ENCODE measurements at regions not wholly inside any gene's neighbourhood (a gene's known extent, or its start where the extent isn't known, plus 50 kb on each side); places are given as distances from the start of the nearest gene placed in this dataset.

GRCh38 chr17:77456271-77456950, 315.6 kb downstream of the SEC14L1 start:
- DNase-seq (ENCODE audit: low spot score), result no peak
- no peak overlapping the region for H3K14ac ChIP-seq (ENCODE audit: low read length)
- no peak overlapping the region for H3K4me2 ChIP-seq (ENCODE audit: insufficient read depth, low read length, poor library complexity, severe bottlenecking)
- H3K27me3 ChIP-seq (ENCODE audit: control insufficient read depth in 3 of 3, insufficient read depth in 3 of 3, low read depth in 1 of 3, low read length in 3 of 3), result no peaks in the 10 kb centered on the region
- no peak overlapping the region for H3K9ac ChIP-seq (ENCODE audit: low read depth, low read length, poor library complexity)
- no peak overlapping the region for H4K8ac ChIP-seq (ENCODE audit: low read depth, low read length)
- no peak overlapping the region for H3K27ac ChIP-seq (replicated peaks; ENCODE audit: low read length)
- peak overlapping the region; percentile 68 for H2BK5ac ChIP-seq (ENCODE audit: low read length)
- H2AFZ ChIP-seq (ENCODE audit: low read length), result no peak overlapping the region
- H4K91ac ChIP-seq (ENCODE audit: low read depth, low read length, poor library complexity), result no peak overlapping the region
- peaks cover 8 to 34% of the 10 kb centered on the region in 2 donors for H3K36me3 ChIP-seq (replicated peaks in 1 of 2; ENCODE audit: control insufficient read depth in 2 of 2, insufficient read depth in 2 of 2, low read length in 2 of 2)
- H2BK15ac ChIP-seq (ENCODE audit: low read length), result no peak overlapping the region
- no peak overlapping the region for H3K4ac ChIP-seq (ENCODE audit: low read length)
- H3K4me1 ChIP-seq (ENCODE audit: control insufficient read depth in 2 of 2, insufficient read depth in 1 of 2, low read depth in 1 of 2, low read length in 2 of 2), result peaks cover 28 to 41% of the 10 kb centered on the region in 2 donors
- no peak overlapping the region for H2BK12ac ChIP-seq (ENCODE audit: low read length)
- WGBS, 2 donors (ENCODE audit: extremely low coverage in 2 of 2, insufficient read length in 2 of 2, insufficient replicate concordance in 1 of 2), result no CpG with 5 or more reads among the region's 18 CpGs
- peaks cover 25% of the 10 kb centered on the region for H3K79me1 ChIP-seq (ENCODE audit: low read depth, low read length)
- peak overlapping the region; percentile 49 for H2AK5ac ChIP-seq (ENCODE audit: low read depth, low read length)
- H3K23ac ChIP-seq (ENCODE audit: low read depth, low read length, poor library complexity), result no peak overlapping the region
- no peak overlapping the region for H3K4me3 ChIP-seq (ENCODE audit: low read length in 2 of 2)
- H2BK120ac ChIP-seq (ENCODE audit: low read depth, low read length), result peak overlapping the region; percentile 30
- no peaks in the 10 kb centered on the region for H3K9me3 ChIP-seq (replicated peaks in 1 of 2; ENCODE audit: control insufficient read depth in 2 of 2, insufficient read depth in 1 of 2, low read depth in 1 of 2, low read length in 2 of 2)
- H3K18ac ChIP-seq (ENCODE audit: low read length), result peak overlapping the region; percentile 90

- H3K4ac ChIP-seq (ENCODE audit: low read length), result no peak overlapping the region
- H3K18ac ChIP-seq (ENCODE audit: low read length), result no peak overlapping the region
- H3K9me3 ChIP-seq (replicated peaks in 1 of 2; ENCODE audit: control insufficient read depth in 2 of 2, insufficient read depth in 1 of 2, low read depth in 1 of 2, low read length in 2 of 2), result no peaks in the 10 kb centered on the region
- no peak overlapping the region for H4K91ac ChIP-seq (ENCODE audit: low read depth, low read length, poor library complexity)
- no peak overlapping the region for H4K8ac ChIP-seq (ENCODE audit: low read depth, low read length)
- no peak overlapping the region for H2AFZ ChIP-seq (ENCODE audit: low read length)
- no peak overlapping the region for H2BK120ac ChIP-seq (ENCODE audit: low read depth, low read length)
- no peak overlapping the region for H3K23ac ChIP-seq (ENCODE audit: low read depth, low read length, poor library complexity)
- H2AK5ac ChIP-seq (ENCODE audit: low read depth, low read length), result no peak overlapping the region
- peaks cover 25% of the 10 kb centered on the region for H3K79me1 ChIP-seq (ENCODE audit: low read depth, low read length)
- no peak overlapping the region for H3K9ac ChIP-seq (ENCODE audit: low read depth, low read length, poor library complexity)
- H2BK5ac ChIP-seq (ENCODE audit: low read length), result peak overlapping the region; percentile 2
- H2BK12ac ChIP-seq (ENCODE audit: low read length), result no peak overlapping the region
- no peak for DNase-seq (ENCODE audit: low spot score)
- no peak overlapping the region for H3K4me2 ChIP-seq (ENCODE audit: insufficient read depth, low read length, poor library complexity, severe bottlenecking)
- peaks cover 8 to 34% of the 10 kb centered on the region in 2 donors for H3K36me3 ChIP-seq (replicated peaks in 1 of 2; ENCODE audit: control insufficient read depth in 2 of 2, insufficient read depth in 2 of 2, low read length in 2 of 2)
- whole genome bisulfite sequencing, 2 donors (ENCODE audit: extremely low coverage in 2 of 2, insufficient read length in 2 of 2, insufficient replicate concordance in 1 of 2), result no CpG with 5 or more reads among the region's 18 CpGs
- H3K27me3 ChIP-seq (ENCODE audit: control insufficient read depth in 3 of 3, insufficient read depth in 3 of 3, low read depth in 1 of 3, low read length in 3 of 3), result no peaks in the 10 kb centered on the region
- H3K27ac ChIP-seq (replicated peaks; ENCODE audit: low read length), result no peak overlapping the region
- H3K14ac ChIP-seq (ENCODE audit: low read length), result no peak overlapping the region
- H3K4me3 ChIP-seq (ENCODE audit: low read length in 2 of 2), result no peak overlapping the region
- H2BK15ac ChIP-seq (ENCODE audit: low read length), result no peak overlapping the region
- peaks cover 34 to 44% of the 10 kb centered on the region in 2 donors for H3K4me1 ChIP-seq (ENCODE audit: control insufficient read depth in 2 of 2, insufficient read depth in 1 of 2, low read depth in 1 of 2, low read length in 2 of 2)
Observed at GRCh38 chr17:77456951-77457548, 316.3 kb downstream of the SEC14L1 start.

GRCh38 chr17:77457572-77458201, 316.9 kb downstream of the SEC14L1 start:
- no peak overlapping the region for H3K9ac ChIP-seq (ENCODE audit: low read depth, low read length, poor library complexity)
- H2BK120ac ChIP-seq (ENCODE audit: low read depth, low read length), result no peak overlapping the region
- H2BK15ac ChIP-seq (ENCODE audit: low read length), result peak overlapping the region; percentile 22
- no peak overlapping the region for H2AFZ ChIP-seq (ENCODE audit: low read length)
- no peak overlapping the region for H3K23ac ChIP-seq (ENCODE audit: low read depth, low read length, poor library complexity)
- H3K27ac ChIP-seq (replicated peaks; ENCODE audit: low read length), result no peak overlapping the region
- no peak overlapping the region for H4K91ac ChIP-seq (ENCODE audit: low read depth, low read length, poor library complexity)
- no CpG with 5 or more reads among the region's 14 CpGs for WGBS, 2 donors (ENCODE audit: extremely low coverage in 2 of 2, insufficient read length in 2 of 2, insufficient replicate concordance in 1 of 2)
- no peak overlapping the region for H3K4me3 ChIP-seq (ENCODE audit: low read length in 2 of 2)
- H3K4me1 ChIP-seq (ENCODE audit: control insufficient read depth in 2 of 2, insufficient read depth in 1 of 2, low read depth in 1 of 2, low read length in 2 of 2), result peaks cover 29 to 40% of the 10 kb centered on the region in 2 donors
- no peak overlapping the region for H3K4me2 ChIP-seq (ENCODE audit: insufficient read depth, low read length, poor library complexity, severe bottlenecking)
- peaks cover 22% of the 10 kb centered on the region for H3K79me1 ChIP-seq (ENCODE audit: low read depth, low read length)
- H3K18ac ChIP-seq (ENCODE audit: low read length), result no peak overlapping the region
- H2BK12ac ChIP-seq (ENCODE audit: low read length), result no peak overlapping the region
- no peak for DNase-seq (ENCODE audit: low spot score)
- H3K9me3 ChIP-seq (replicated peaks in 1 of 2; ENCODE audit: control insufficient read depth in 2 of 2, insufficient read depth in 1 of 2, low read depth in 1 of 2, low read length in 2 of 2), result no peaks in the 10 kb centered on the region
- no peak overlapping the region for H3K14ac ChIP-seq (ENCODE audit: low read length)
- H2BK5ac ChIP-seq (ENCODE audit: low read length), result no peak overlapping the region
- H4K8ac ChIP-seq (ENCODE audit: low read depth, low read length), result no peak overlapping the region
- no peaks in the 10 kb centered on the region for H3K27me3 ChIP-seq (ENCODE audit: control insufficient read depth in 3 of 3, insufficient read depth in 3 of 3, low read depth in 1 of 3, low read length in 3 of 3)
- no peak overlapping the region for H3K4ac ChIP-seq (ENCODE audit: low read length)
- H3K36me3 ChIP-seq (replicated peaks in 1 of 2; ENCODE audit: control insufficient read depth in 2 of 2, insufficient read depth in 2 of 2, low read length in 2 of 2), result peaks cover 8 to 34% of the 10 kb centered on the region in 2 donors
- H2AK5ac ChIP-seq (ENCODE audit: low read depth, low read length), result no peak overlapping the region
